GM18909 (cell line): ENCODE measurements at regions not wholly inside any gene's neighbourhood (a gene's known extent, or its start where the extent isn't known, plus 50 kb on each side); places are given as distances from the start of the nearest gene placed in this dataset.
"Not testable (repeated sequence)": the region's sequence is repeated elsewhere in the genome, so short reads cannot be mapped to it uniquely, and the experiment has no call there.

Experiments
- ATAC-seq: cut with Tn5 transposase; IDR thresholded peaks from one replicate; pipeline ENCODE4 v1.9.1; 2021; ENCODE audit warnings: mild to moderate bottlenecking; ENCODE audit not compliant: unreplicated experiment, poor library complexity

GRCh38 chr11:22006901-22007300 is 186.0 kb upstream of the ANO5 start:
- no peak for ATAC-seq

DNA sequence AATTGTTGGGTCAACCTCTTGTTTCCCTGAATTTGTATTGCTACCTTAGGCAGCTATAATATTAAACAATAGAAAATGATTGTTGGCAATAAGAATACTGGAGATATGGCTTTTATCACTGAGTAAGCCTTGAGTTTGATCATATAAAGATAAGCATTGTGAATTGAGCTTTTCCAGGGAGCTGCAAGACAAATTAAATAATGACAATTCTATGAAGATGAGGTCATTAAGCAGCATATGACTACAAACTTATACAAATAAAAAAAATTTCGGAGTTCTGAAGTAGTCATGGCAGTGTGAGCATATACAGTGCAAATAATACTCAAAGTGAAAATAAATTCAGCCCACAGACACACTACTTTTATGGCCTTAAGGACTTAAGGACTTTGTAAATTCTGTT is 161.1 kb upstream of the ANO5 start:
- no peak for ATAC-seq

GRCh38 chr11:22037505-22037904 is 155.4 kb upstream of the ANO5 start:
- no peak for ATAC-seq

DNA sequence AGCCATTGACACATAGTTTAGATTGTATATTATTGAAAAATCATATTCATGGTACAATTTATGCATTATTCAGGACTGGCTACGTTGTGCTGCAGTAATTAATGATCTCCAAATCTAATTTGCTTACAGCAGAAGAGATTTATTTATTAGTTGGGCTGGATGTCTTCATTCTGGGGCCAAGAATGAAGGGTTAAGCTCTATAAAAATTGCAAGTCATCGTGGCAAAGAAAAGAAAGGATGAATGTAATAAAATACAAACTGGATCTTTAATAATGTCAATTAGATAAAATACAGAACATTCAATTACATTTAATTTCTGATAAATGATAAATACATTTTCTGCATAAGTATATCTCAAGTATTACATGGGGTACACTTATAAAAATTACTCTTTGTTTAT is 151.8 kb upstream of the ANO5 start:
- ATAC-seq = no peak

DNA sequence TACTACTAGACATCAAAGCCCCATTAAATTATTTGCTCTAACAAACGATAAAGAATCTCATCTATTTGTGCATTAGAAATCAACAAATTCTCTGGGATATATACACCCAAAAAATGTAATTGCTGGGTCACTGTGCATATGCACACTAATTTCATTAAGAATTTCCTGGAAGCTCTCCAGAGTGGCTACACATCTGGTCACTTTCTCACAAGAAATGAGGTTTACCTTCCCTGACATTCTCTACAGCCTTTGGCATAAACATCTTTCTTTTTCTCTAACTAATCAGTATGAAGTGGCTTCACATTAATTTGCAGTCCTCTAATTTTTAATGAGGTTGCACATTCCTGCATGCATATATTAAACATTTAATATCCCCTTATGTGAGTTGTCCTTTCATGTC is 150.8 kb upstream of the ANO5 start:
- no peak for ATAC-seq

GRCh38 chr11:22044126-22044525 is 148.8 kb upstream of the ANO5 start:
- ATAC-seq = no peak

DNA sequence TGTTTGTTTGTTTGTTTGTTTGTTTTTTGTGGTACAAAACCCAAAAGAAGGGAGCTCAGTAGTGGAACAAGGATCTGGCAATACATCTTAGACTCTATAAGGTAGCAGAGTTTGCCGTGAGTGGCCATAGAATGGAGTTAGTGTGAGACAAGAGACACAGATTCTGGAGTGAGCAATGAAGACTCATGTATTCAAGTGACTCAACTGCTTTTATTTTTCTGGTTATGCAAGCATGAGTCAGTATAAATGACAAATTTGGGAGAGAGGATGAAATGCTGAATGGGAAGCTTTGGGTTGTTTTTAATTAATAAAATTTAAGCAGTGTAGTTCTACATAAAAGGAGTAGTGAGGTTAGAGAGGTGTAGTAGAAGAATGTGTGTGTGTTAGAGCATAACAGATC is 143.6 kb upstream of the ANO5 start:
- ATAC-seq = no peak

DNA sequence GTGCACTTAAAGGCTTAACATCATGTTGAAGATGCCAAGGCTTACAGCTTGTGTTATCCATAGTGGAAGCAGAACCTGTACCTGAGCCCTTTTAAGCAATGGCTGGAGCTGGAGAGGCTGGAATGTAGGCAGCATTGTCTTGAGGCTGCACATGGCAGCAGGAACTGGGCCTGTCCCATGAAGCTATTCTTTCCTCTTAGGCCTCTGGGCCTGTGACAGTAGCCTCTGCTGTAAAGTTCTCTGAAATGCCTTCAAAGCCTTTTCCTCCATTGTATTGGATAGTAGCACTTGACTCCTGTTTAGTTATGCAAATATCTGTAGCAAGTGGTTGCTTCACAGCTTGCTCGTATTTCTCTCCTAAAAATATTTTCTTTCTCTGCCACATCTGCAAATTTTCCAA is 127.4 kb upstream of the ANO5 start:
- ATAC-seq = no peak

GRCh38 chr11:22069844-22070243 is 123.0 kb upstream of the ANO5 start:
- no peak for ATAC-seq

GRCh38 chr11:22076271-22076930 is 116.5 kb upstream of the ANO5 start:
- no peak for ATAC-seq

DNA sequence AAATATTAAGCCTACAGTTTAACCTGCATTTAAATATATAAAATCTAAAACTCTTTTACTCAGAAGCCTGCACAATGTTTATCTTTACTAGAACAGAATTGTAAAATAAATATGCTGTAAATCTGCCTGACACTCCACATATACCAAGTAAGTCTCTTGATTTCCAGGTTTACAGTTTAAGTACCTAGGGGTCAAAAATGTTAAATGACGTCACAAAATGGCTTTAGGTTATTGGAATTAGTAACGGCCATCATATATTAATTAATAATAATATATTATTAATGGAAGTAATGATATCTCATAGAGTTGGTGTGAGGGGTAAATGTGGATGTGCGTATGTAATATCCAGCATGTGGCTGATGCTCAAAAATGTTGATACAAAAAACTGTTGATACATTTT is 114.8 kb upstream of the ANO5 start:
- no peak for ATAC-seq

- ATAC-seq = no peak
Observed at GRCh38 chr11:22079133-22079872, 113.6 kb upstream of the ANO5 start.

DNA sequence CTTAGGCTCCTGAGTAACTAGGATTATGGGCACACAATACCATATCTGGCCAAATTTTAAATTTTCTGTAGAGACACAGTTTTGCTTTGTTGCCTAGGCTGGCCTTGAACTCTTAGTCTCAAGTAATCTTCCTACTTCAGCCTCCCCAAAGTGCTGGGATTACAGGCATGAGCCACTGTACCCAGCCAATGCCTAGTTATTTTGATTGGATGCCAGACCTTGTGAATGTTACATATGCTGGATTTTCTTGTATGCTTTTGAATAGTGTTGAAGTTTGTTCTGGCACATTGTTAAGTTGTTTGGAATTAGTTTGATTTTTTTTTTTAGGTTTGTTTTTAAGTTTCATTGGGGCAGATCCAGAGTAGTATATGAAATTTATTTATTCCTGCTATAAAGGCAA is 110.7 kb upstream of the ANO5 start:
- ATAC-seq = no peak

DNA sequence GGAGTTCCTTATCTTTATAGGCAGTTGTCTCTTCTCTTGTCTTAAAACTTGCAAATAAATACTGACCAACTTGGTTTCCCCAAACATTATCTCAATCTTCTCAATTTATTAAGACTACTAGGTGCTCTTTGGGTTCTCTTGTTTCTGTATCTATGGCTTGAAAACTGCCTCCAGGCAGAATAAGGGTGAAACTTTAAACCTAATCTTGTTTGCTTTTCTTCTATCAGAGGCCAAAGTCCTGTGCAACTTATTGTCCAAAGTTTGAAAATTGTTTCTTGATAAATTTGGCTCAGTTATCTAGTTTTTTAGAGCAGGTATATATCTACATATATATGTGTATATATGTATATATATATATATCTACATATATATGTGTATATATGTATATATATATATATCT is 110.1 kb upstream of the ANO5 start:
- no peak for ATAC-seq

GRCh38 chr11:22084056-22084455 is 108.8 kb upstream of the ANO5 start:
- no peak for ATAC-seq

GRCh38 chr11:22084564-22084963 is 108.3 kb upstream of the ANO5 start:
- no peak for ATAC-seq

- ATAC-seq = no peak
Observed at GRCh38 chr11:22089609-22090008, 103.3 kb upstream of the ANO5 start.

DNA sequence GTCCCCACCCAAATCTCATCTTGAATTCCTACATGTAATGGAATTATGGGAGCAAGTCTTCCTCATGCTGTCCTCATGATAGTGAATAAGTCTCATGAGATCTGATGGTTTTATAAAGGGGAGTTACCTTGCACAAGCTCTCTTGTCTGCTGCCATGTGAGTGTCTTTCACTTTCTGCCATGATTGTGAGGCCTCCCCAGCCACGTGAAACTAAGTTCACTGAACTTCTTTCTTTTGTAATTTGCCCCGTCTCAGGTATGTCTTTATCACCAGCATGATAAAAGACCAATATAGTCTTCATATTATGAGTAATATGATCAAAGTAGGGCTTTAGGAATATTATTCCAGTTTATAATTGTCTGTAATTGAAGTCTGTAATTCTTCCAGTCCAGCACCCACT is 86.3 kb upstream of the ANO5 start:
- ATAC-seq = no peak

- no peak for ATAC-seq
Observed at GRCh38 chr11:22115470-22116029, 77.3 kb upstream of the ANO5 start.

DNA sequence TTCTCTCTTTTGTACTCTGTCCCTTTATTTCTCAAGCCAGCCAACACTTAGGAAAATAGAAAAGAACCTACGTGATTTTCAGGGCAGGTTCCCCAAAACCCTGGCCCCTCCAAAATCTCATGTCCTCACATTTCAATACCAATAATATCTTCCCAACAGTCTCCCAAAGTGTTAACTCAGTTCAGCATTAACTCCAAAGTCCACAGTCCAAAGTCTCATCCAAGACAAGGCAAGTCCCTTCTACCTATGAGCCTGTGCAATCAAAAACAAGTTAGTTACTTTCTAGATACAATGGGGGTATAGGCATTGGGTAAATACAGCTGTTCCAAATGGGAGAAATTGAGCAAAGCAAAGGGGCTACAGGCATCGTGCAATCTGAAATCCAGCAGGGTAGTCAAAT is 64.9 kb upstream of the ANO5 start:
- not testable (repeated sequence) for ATAC-seq

- peak; percentile 78 for ATAC-seq
Observed at GRCh38 chr11:22130462-22131053, 62.3 kb upstream of the ANO5 start.
